GM10248 (cell line): ENCODE measurements at regions not wholly inside any gene's neighbourhood (a gene's known extent, or its start where the extent isn't known, plus 50 kb on each side); places are given as distances from the start of the nearest gene placed in this dataset.

ENCODE experiments used
- CTCF ChIA-PET: fragments of 300-600 bp; sonication (Branson Sonifier 250); formaldehyde crosslinking; extraction: SDS; loops from one replicate; lab custom pipeline; 2021; ENCODE audit warnings: antibody characterized with exemption; lab: Yijun Ruan, JAX
- POLR2A ChIA-PET: fragments of 350-650 bp; sonication (Branson Sonifier 250); formaldehyde crosslinking; extraction: SDS; loops from one replicate; lab custom pipeline; 2020; ENCODE audit warnings: antibody characterized with exemption; lab: Yijun Ruan, JAX
- DNase-seq: peaks from one replicate; pipeline ENCODE4 v3.0.0; 2012; ENCODE audit errors: extremely low spot score
- CTCF ChIP-seq: IDR thresholded peaks from 2 replicates; pipeline ENCODE4 v1.5.1; 2012; ENCODE audit warnings: mild to moderate bottlenecking, low read depth; ENCODE audit errors: extremely low read depth, missing control alignments, control extremely low read depth

DNA sequence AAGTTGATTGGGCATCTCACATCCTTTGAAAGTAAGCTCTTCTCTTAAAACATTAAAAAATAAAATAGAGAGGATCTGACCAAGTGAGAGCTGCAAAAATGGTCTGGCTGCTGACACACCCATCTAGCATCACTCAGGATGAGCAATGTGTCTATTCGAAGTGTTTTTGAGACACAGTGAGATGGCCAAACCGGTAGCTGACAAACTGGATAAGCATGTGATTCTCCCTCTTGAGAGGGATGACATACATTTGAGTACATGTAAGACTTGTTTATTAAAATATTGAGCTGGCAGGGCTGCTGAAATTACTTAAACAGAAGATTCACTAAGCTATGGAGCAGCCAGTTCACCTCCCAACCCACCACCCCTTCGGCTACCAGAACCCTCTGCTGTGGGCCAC lies 333.9 kb downstream of the ADRA2A start:
- ChIA-PET CTCF (interaction anchor here (0.6 to 2.1 kb wide), 2 partner anchors 11 to 15 kb away, joined by 3 to 4 read pairs; no protein-coding TSS in a partner anchor), POLR2A (no interaction called here)
- no peak for DNase-seq
- no peak for TF ChIP-seq CTCF

GRCh38 chr10:111425459-111425858 lies 348.6 kb downstream of the ADRA2A start:
- POLR2A ChIA-PET: no interaction called here
- CTCF ChIA-PET: interaction anchor here (2.2 kb wide), 1 partner anchor 14 kb away, joined by 6 read pairs; no protein-coding TSS in a partner anchor
- DNase-seq: no peak
- TF ChIP-seq CTCF: no peak

GRCh38 chr10:111429288-111430028 lies 352.6 kb downstream of the ADRA2A start:
- ChIA-PET POLR2A (no interaction called here), CTCF (no interaction called here)
- no peak for TF ChIP-seq CTCF
- no peak for DNase-seq

DNA sequence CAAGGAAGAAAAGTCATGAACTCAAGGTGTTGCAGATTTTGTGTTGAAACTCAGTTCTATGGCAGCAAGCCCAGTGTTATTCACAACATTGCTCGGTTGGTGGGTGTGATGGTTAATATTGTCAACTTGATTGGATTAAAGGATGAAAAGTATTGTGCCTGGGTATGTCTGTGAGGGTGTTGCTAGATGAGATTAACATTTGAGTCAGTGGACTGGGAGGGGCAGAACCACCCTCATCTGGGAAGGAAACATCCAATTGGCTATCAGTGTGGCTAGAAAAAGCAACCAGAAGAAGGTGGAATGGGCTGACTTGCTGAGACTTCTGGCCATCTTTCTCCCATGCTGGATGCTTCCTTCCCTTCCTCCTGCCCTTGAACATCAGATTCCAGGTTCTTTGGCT lies 353.2 kb downstream of the ADRA2A start:
- CTCF ChIA-PET: no interaction called here
- POLR2A ChIA-PET: no interaction called here
- no peak for TF ChIP-seq CTCF
- no peak for DNase-seq

- ChIA-PET POLR2A (no interaction called here), CTCF (interaction anchor here (1.0 kb wide), 1 partner anchor 10 kb away, joined by 3 read pairs; no protein-coding TSS in a partner anchor)
- no peak for DNase-seq
- TF ChIP-seq CTCF: no peak
Measured at GRCh38 chr10:111432588-111432987, 355.8 kb downstream of the ADRA2A start.

- POLR2A ChIA-PET: no interaction called here
- CTCF ChIA-PET: interaction anchor here (1.0 kb wide), 1 partner anchor 11 kb away, joined by 3 read pairs; no protein-coding TSS in a partner anchor
- DNase-seq: no peak
- TF ChIP-seq CTCF: no peak
Measured at GRCh38 chr10:111435871-111436270, 359.0 kb downstream of the ADRA2A start.
